ENCODE measurements at regions not wholly inside any gene's neighbourhood (a gene's known extent, or its start where the extent isn't known, plus 50 kb on each side); places are given as distances from the start of the nearest gene placed in this dataset.

DNA sequence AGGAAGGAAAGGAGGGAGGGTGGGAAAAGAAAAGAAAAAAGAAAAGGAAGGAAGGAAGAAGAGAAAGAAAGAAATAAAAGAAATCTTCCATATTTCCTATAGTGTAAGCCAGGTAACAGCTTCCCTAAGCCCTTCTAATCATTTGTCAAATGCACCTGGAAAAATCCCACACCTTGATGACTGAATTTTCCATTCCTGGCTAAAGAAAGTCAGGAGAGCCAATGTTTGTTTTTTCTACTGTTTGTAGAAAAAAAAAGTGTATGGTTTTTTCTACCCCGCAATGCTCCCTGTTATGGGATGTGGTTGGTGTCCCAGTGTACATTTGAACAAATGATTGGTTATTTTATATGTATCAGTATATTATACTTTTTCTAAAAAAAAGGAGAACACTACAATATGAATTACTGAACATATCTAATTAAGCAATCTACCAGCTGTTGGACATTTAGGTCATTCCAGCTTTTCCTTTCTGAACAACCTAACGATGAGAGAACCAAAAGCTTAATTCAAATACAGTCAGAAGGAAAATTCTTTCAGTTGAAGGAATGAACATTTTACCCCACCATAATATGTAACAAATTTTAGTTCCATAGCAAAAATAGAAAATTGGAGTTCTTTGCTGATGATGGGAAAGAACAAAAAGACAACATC, 355.0 kb downstream of the SETD4 start:
- H3K27me3 Mint-ChIP-seq = peaks cover 12% of the 10 kb centered on the region
- no peak overlapping the region for H3K27ac Mint-ChIP-seq
- no peak for DNase-seq
- H3K9me3 Mint-ChIP-seq = no peaks in the 10 kb centered on the region
- no peak overlapping the region for H3K4me3 Mint-ChIP-seq
- H3K36me3 Mint-ChIP-seq (ENCODE audit: low read depth) = no peaks in the 10 kb centered on the region
- intact Hi-C loops (cut with micrococcal nuclease) = no loop called here
- H3K4me1 Mint-ChIP-seq = no peaks in the 10 kb centered on the region

DNA sequence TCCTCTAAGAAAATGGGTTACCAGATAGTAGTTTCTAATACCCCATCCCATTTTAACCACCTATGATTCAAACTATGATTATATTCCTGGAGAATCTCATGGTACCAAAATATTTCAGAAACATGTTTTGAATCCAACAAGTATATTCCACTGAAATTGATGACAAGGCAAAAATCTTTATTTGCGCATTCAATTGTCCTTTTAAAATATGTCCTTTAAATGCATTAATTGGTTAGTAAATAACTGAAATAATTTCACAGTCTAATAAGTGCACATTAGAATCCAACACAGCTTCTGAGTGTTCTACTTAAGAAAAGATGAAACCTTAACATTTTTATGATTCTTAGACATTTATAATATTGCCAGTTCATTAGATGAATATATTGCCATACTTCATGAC, 356.6 kb downstream of the SETD4 start:
- no peak overlapping the region for H3K27ac Mint-ChIP-seq
- H3K9me3 Mint-ChIP-seq = no peaks in the 10 kb centered on the region
- intact Hi-C loops (cut with micrococcal nuclease) = no loop called here
- H3K4me1 Mint-ChIP-seq = no peaks in the 10 kb centered on the region
- DNase-seq = no peak
- H3K36me3 Mint-ChIP-seq (ENCODE audit: low read depth) = no peaks in the 10 kb centered on the region
- H3K4me3 Mint-ChIP-seq = no peak overlapping the region
- peaks cover 16% of the 10 kb centered on the region for H3K27me3 Mint-ChIP-seq

- H3K4me1 Mint-ChIP-seq = no peaks in the 10 kb centered on the region
- H3K4me3 Mint-ChIP-seq = no peak overlapping the region
- no peaks in the 10 kb centered on the region for H3K9me3 Mint-ChIP-seq
- H3K27me3 Mint-ChIP-seq = peaks cover 12% of the 10 kb centered on the region
- no peak for DNase-seq
- H3K36me3 Mint-ChIP-seq (ENCODE audit: low read depth) = no peaks in the 10 kb centered on the region
- intact Hi-C loops (cut with micrococcal nuclease) = no loop called here
- no peak overlapping the region for H3K27ac Mint-ChIP-seq
These were observed 361.0 kb downstream of the SETD4 start for GRCh38 chr21:35699361-35699760.

- Mint-ChIP-seq H3K4me3 (no peak overlapping the region), H3K4me1 (no peaks in the 10 kb centered on the region), H3K27ac (no peak overlapping the region), H3K9me3 (no peaks in the 10 kb centered on the region), H3K27me3 (peaks cover 10% of the 10 kb centered on the region), H3K36me3 (ENCODE audit: low read depth) (no peaks in the 10 kb centered on the region)
- DNase-seq = no peak
- intact Hi-C loops (cut with micrococcal nuclease) = no loop called here
These were observed 363.0 kb downstream of the SETD4 start for GRCh38 chr21:35697321-35697808.

GRCh38 chr21:35696644-35697043, 363.7 kb downstream of the SETD4 start:
- Mint-ChIP-seq H3K4me3 (no peak overlapping the region), H3K9me3 (no peaks in the 10 kb centered on the region), H3K36me3 (ENCODE audit: low read depth) (no peaks in the 10 kb centered on the region), H3K27ac (no peak overlapping the region), H3K4me1 (peaks cover 3% of the 10 kb centered on the region), H3K27me3 (peaks cover 12% of the 10 kb centered on the region)
- no peak for DNase-seq
- intact Hi-C loops (cut with micrococcal nuclease) = no loop called here

DNA sequence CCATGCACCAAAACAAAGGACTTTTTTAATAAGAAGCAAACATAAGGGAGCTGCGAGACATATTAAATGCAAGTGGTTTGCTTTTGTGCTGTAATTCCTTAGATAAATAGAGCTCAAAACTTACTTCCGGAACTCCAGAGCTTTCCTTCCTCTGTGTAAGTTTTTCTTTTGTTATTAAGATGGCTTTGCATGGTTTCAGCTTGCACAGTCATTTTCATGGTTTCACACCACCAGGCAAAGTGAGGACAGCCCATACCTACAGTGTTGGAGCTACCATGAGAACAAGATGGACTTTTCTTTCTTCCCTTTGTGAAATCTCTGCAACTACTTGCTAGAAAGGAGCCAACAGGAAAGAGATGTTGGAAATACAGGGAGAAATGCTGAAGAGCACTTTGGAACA, 368.0 kb downstream of the SETD4 start:
- Mint-ChIP-seq H3K4me3 (no peak overlapping the region), H3K27me3 (peaks cover 17% of the 10 kb centered on the region), H3K27ac (no peak overlapping the region), H3K36me3 (ENCODE audit: low read depth) (no peaks in the 10 kb centered on the region), H3K4me1 (peaks cover 3% of the 10 kb centered on the region), H3K9me3 (peaks cover 4% of the 10 kb centered on the region)
- no peak for DNase-seq
- intact Hi-C loops (cut with micrococcal nuclease) = no loop called here

- intact Hi-C loops (cut with micrococcal nuclease) = no loop called here
- H3K27me3 Mint-ChIP-seq = peaks cover 27% of the 10 kb centered on the region
- no peak overlapping the region for H3K27ac Mint-ChIP-seq
- H3K4me3 Mint-ChIP-seq = no peak overlapping the region
- H3K9me3 Mint-ChIP-seq = peaks cover 4% of the 10 kb centered on the region
- no peak for DNase-seq
- H3K36me3 Mint-ChIP-seq (ENCODE audit: low read depth) = no peaks in the 10 kb centered on the region
- H3K4me1 Mint-ChIP-seq = peaks cover 3% of the 10 kb centered on the region
These were observed 369.9 kb downstream of the SETD4 start for GRCh38 chr21:35690436-35690835.

DNA sequence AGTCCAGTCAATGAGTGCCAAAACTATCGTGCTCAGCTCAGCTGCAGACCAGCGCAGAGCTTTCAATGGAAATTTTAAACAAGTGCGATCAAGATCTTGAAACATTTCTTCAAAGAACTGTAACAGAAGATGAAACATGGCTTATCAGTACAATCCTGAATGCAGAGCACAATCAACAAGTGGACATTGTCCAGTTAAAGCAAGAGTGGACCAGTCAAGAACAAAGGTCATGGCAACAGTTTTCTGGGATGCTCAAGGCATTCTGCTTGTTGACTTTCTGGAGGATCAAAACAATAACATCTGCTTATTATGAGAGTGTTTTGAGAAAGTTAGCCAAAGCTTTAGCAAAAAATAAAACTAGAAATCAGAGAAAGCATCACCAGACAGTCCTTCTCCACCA, 374.2 kb downstream of the SETD4 start:
- intact Hi-C loops (cut with micrococcal nuclease) = no loop called here
- Mint-ChIP-seq H3K36me3 (ENCODE audit: low read depth) (no peaks in the 10 kb centered on the region), H3K4me1 (peaks cover 6% of the 10 kb centered on the region), H3K9me3 (peaks cover 4% of the 10 kb centered on the region), H3K4me3 (no peak overlapping the region), H3K27ac (no peak overlapping the region), H3K27me3 (peaks cover 34% of the 10 kb centered on the region)
- DNase-seq = no peak

DNA sequence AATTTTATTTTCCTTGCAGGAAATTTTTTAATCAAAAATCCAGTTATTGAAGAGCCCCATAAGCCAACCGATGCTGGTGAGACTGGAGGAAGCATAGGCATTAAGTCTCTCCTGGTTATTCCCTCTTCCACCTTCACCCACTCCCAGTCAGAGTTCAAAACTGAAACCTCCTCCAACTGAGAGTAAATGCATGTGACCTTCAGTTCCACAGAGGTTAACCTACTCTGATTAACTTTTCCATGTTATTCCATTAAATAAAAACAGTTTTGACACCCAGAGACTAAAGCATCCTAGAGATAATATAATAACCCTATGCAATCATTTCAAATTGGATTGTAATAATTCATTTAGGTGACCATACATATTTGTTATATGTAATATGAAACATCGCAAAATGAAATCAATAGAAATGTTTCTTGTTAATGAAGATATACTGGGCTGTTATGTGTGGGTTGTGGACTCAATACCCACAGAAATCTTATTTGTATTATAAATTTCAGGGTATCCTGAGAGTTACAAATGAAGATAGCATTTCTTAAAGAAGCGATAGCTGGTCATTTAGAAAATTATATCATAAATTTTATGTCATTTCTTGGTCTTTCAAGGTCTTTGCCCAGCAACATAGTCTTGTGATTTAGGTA, 376.5 kb downstream of the SETD4 start:
- no peak for DNase-seq
- Mint-ChIP-seq H3K36me3 (ENCODE audit: low read depth) (no peaks in the 10 kb centered on the region), H3K9me3 (no peaks in the 10 kb centered on the region), H3K4me3 (no peak overlapping the region), H3K27me3 (peaks cover 33% of the 10 kb centered on the region), H3K4me1 (peaks cover 6% of the 10 kb centered on the region), H3K27ac (no peak overlapping the region)
- intact Hi-C loops (cut with micrococcal nuclease) = no loop called here

- peaks cover 6% of the 10 kb centered on the region for H3K4me1 Mint-ChIP-seq
- DNase-seq = no peak
- peaks cover 5% of the 10 kb centered on the region for H3K9me3 Mint-ChIP-seq
- H3K27ac Mint-ChIP-seq = no peak overlapping the region
- no peaks in the 10 kb centered on the region for H3K36me3 Mint-ChIP-seq (ENCODE audit: low read depth)
- intact Hi-C loops (cut with micrococcal nuclease) = no loop called here
- H3K27me3 Mint-ChIP-seq = peaks cover 36% of the 10 kb centered on the region
- H3K4me3 Mint-ChIP-seq = no peak overlapping the region
These were observed 377.3 kb downstream of the SETD4 start for GRCh38 chr21:35682904-35683549.

- H3K4me3 Mint-ChIP-seq = no peak overlapping the region
- peaks cover 26% of the 10 kb centered on the region for H3K27me3 Mint-ChIP-seq
- H3K9me3 Mint-ChIP-seq = peaks cover 5% of the 10 kb centered on the region
- H3K36me3 Mint-ChIP-seq (ENCODE audit: low read depth) = no peaks in the 10 kb centered on the region
- intact Hi-C loops (cut with micrococcal nuclease) = no loop called here
- peaks cover 6% of the 10 kb centered on the region for H3K4me1 Mint-ChIP-seq
- no peak overlapping the region for H3K27ac Mint-ChIP-seq
- DNase-seq = no peak
These were observed 378.4 kb downstream of the SETD4 start for GRCh38 chr21:35681946-35682345.

GRCh38 chr21:35679076-35679475, 381.2 kb downstream of the SETD4 start:
- intact Hi-C loops (cut with micrococcal nuclease) = no loop called here
- peaks cover 5% of the 10 kb centered on the region for H3K9me3 Mint-ChIP-seq
- no peak for DNase-seq

DNA sequence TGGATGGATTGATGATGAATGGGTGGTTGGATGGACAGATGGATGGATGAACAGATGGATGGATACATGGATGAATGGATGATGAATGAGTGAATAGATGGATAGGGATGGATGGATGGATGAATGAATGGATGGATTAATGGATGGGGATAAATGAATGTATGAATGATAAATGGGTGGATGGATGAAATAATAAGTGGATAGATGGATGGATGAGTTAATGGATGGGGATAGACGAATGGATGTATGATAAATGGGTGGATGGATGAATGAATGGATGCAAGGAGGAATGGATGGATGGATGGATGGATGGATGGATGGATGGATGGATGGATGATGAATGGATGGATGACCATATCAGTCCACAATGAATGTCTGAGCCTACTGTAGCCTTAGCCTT, 381.9 kb downstream of the SETD4 start:
- Mint-ChIP-seq H3K4me3 (no peak overlapping the region), H3K4me1 (peaks cover 11% of the 10 kb centered on the region), H3K9me3 (peaks cover 5% of the 10 kb centered on the region), H3K27ac (no peak overlapping the region), H3K27me3 (peaks cover 16% of the 10 kb centered on the region), H3K36me3 (ENCODE audit: low read depth) (no peaks in the 10 kb centered on the region)
- intact Hi-C loops (cut with micrococcal nuclease) = no loop called here
- no peak for DNase-seq

More at GRCh38 chr21:35679076-35679475, 381.2 kb downstream of the SETD4 start:
- H3K4me3 Mint-ChIP-seq = no peak overlapping the region
- H3K27ac Mint-ChIP-seq = no peak overlapping the region
- no peaks in the 10 kb centered on the region for H3K36me3 Mint-ChIP-seq (ENCODE audit: low read depth)
- peaks cover 16% of the 10 kb centered on the region for H3K27me3 Mint-ChIP-seq
- H3K4me1 Mint-ChIP-seq = peaks cover 11% of the 10 kb centered on the region

DNA sequence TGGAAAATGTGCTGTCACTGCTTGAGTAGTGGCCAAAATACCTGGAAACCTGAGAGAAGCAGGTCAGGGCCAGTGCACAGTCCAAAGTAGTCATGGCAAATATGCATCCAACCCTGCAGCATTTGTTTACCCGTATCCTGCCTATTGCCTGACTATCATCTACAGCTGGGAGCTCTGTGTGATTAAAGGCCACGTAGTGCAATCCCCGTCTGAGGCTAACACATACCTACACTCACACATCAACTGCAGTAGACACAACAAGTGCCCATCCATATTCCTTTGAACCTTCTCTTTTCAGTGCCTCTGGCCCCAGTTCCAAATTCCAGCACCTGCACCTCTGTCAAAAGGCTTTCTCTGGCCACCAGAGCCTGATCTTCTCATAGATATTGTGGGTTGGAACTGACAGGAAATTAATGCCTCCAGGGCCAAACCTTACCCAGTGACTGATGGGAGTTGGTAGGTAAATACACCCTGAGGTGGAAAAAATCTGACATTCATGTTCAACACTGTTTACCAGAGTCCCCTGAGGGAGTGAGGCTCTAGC, 383.0 kb downstream of the SETD4 start:
- Mint-ChIP-seq H3K27me3 (peaks cover 19% of the 10 kb centered on the region), H3K36me3 (ENCODE audit: low read depth) (no peaks in the 10 kb centered on the region), H3K9me3 (peaks cover 5% of the 10 kb centered on the region), H3K4me1 (peaks cover 6% of the 10 kb centered on the region), H3K4me3 (no peak overlapping the region), H3K27ac (no peak overlapping the region)
- intact Hi-C loops (cut with micrococcal nuclease) = no loop called here
- DNase-seq = no peak

All from activated CD4-positive, alpha-beta T cell treated with anti-CD3 and anti-CD28 coated beads, Interleukin-2, amount 10 ng/mL, durations not matched to agents 24 days and 14 days (primary cell).